MM.1S (cell line): ENCODE measurements at regions not wholly inside any gene's neighbourhood (a gene's known extent, or its start where the extent isn't known, plus 50 kb on each side); places are given as distances from the start of the nearest gene placed in this dataset.

Experiments
- DNase-seq: peaks from one replicate; pipeline ENCODE4 v3.0.0-alpha.2; 2015
- H2AFZ ChIP-seq: fragments of 300-600 bp; sonication (generic); 2 replicates; pipeline ENCODE4 v1.6.0; 2016; ENCODE audit warnings: antibody characterized with exemption, low read length
- H3F3A ChIP-seq: fragments of 300-600 bp; sonication (generic); 2 replicates; pipeline ENCODE4 v1.6.1; 2016; ENCODE audit warnings: mild to moderate bottlenecking, antibody characterized with exemption, low read length, moderate library complexity, mixed read lengths; ENCODE audit not compliant: insufficient read depth
- H3K27ac ChIP-seq: fragments of 300-600 bp; sonication (generic); 2 replicates; pipeline ENCODE4 v1.5.1; 2016; ENCODE audit warnings: mild to moderate bottlenecking, low read length
- H3K27me3 ChIP-seq: fragments of 300-600 bp; sonication (generic); replicated peaks from 2 replicates; pipeline ENCODE4 v1.6.0; 2016; ENCODE audit warnings: low read length; ENCODE audit not compliant: insufficient read depth
- H3K36me3 ChIP-seq: fragments of 300-600 bp; sonication (generic); replicated peaks from 2 replicates; pipeline ENCODE4 v1.6.1; 2016; ENCODE audit warnings: mild to moderate bottlenecking, low read length, mixed read lengths; ENCODE audit not compliant: insufficient read depth
- H3K4me1 ChIP-seq: fragments of 300-600 bp; sonication (generic); 2 replicates; pipeline ENCODE4 v1.6.1; 2016; ENCODE audit warnings: low read length, mixed read lengths
- H3K4me2 ChIP-seq: fragments of 300-600 bp; sonication (generic); 2 replicates; pipeline ENCODE4 v1.6.0; 2016; ENCODE audit warnings: low read depth, low read length
- H3K4me3 ChIP-seq: fragments of 300-600 bp; sonication (generic); 2 replicates; pipeline ENCODE4 v1.5.1; 2016; ENCODE audit warnings: low read length, mixed read lengths
- H3K79me2 ChIP-seq: fragments of 300-600 bp; sonication (generic); 2 replicates; pipeline ENCODE4 v1.6.1; 2016; ENCODE audit warnings: mixed run types, low read length, mixed read lengths
- H3K9ac ChIP-seq: fragments of 300-600 bp; sonication (generic); 2 replicates; pipeline ENCODE4 v1.6.1; 2016; ENCODE audit warnings: low read length, mixed read lengths
- H3K9me2 ChIP-seq: fragments of 300-600 bp; sonication (generic); replicated peaks from 2 replicates; pipeline ENCODE4 v1.6.1; 2016; ENCODE audit warnings: mild to moderate bottlenecking, low read length, mixed read lengths; ENCODE audit not compliant: insufficient read depth
- H3K9me3 ChIP-seq: fragments of 300-600 bp; sonication (generic); replicated peaks from 2 replicates; pipeline ENCODE4 v1.6.1; 2016; ENCODE audit warnings: mild to moderate bottlenecking, low read length, mixed read lengths; ENCODE audit not compliant: insufficient read depth
- H4K20me1 ChIP-seq: fragments of 300-600 bp; sonication (generic); 2 replicates; pipeline ENCODE4 v1.6.1; 2016; ENCODE audit warnings: mild to moderate bottlenecking, low read length, moderate library complexity, mixed read lengths; ENCODE audit not compliant: insufficient read depth
- EZH2 ChIP-seq: fragments of 300-600 bp; sonication (generic); optimal IDR thresholded peaks from 2 replicates; pipeline ENCODE3; 2017; ENCODE audit warnings: low read depth, mild to moderate bottlenecking, antibody characterized with exemption, low read length, mixed read lengths
- EZH2phosphoT487 ChIP-seq: fragments of 300-600 bp; sonication (generic); IDR thresholded peaks from 2 replicates; pipeline ENCODE4 v1.6.1; 2018; ENCODE audit warnings: antibody characterized with exemption, low read length
- TF ChIP-seq, protein P1 (sequence below): fragments of 300-600 bp; sonication (generic); IDR thresholded peaks from 2 replicates; pipeline ENCODE4 v1.5.1; 2016; ENCODE audit warnings: antibody characterized with exemption, low read length, mixed read lengths

GRCh38 chr14:104382361-104383087, 197.0 kb upstream of the C14orf180 start:
- Histone ChIP-seq H3K27me3 (peaks cover 45% of the 10 kb centered on the region), H3K9me2 (no peaks in the 10 kb centered on the region), H3K79me2 (no peaks in the 10 kb centered on the region), H3K9me3 (no peaks in the 10 kb centered on the region), H4K20me1 (no peaks in the 10 kb centered on the region), H3K4me2 (no peak overlapping the region), H3K4me1 (no peaks in the 10 kb centered on the region), H3K36me3 (no peaks in the 10 kb centered on the region), H3K4me3 (no peak overlapping the region), H3K27ac (no peak overlapping the region), H3F3A (no peaks in the 10 kb centered on the region), H3K9ac (no peak overlapping the region), H2AFZ (no peak overlapping the region)
- no peak for DNase-seq
- TF ChIP-seq, protein P1, sequence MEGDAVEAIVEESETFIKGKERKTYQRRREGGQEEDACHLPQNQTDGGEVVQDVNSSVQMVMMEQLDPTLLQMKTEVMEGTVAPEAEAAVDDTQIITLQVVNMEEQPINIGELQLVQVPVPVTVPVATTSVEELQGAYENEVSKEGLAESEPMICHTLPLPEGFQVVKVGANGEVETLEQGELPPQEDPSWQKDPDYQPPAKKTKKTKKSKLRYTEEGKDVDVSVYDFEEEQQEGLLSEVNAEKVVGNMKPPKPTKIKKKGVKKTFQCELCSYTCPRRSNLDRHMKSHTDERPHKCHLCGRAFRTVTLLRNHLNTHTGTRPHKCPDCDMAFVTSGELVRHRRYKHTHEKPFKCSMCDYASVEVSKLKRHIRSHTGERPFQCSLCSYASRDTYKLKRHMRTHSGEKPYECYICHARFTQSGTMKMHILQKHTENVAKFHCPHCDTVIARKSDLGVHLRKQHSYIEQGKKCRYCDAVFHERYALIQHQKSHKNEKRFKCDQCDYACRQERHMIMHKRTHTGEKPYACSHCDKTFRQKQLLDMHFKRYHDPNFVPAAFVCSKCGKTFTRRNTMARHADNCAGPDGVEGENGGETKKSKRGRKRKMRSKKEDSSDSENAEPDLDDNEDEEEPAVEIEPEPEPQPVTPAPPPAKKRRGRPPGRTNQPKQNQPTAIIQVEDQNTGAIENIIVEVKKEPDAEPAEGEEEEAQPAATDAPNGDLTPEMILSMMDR, result no peak
- TF ChIP-seq EZH2phosphoT487 (no peak), EZH2 (no peak)

DNA sequence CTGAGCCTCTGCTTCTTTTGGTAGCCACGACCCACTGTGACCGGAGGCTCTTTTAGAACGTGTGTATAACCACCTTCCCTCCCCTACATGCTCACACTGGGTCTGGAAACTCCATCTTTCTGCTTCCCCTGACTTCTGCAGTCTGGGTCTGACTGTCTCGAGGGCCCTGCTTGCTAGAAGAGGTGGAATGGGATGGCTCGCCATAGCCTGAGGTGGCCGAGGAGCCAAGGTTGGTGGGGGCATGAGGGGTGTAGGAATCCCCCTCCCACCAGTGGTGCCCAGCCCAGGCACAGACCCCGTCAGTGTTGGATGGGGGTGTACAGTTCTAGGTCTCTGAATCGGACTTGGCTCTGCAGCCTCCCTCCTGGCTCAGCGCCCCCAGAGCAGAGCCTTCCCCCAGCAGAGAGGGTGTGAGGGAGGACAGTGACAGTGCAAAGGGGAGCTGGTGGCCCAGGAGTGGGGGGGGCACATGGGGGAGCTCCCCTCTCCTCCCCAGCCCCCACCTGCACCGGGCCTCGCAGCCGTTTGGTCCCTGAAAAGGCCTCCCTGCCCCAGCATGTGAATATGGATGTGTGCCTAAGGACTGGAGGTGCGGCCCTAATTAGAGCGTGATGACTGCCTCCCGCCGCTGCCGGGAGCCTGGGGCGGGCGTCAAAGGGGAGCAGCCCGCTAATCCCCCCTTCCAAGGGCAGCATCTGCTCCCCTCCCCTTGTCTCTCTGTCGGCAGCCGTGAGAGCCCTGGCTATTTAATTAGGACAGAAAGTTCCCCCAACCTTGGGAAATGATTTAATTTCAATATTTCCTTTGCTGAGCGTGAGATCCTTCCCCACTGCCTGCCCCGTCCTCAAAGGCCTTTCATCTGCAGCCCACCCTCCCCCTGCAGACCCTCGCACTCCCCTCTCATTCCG, 196.2 kb upstream of the C14orf180 start:
- Histone ChIP-seq H3K27me3 (peaks cover 37% of the 10 kb centered on the region), H3K9ac (no peak overlapping the region), H3K9me3 (no peaks in the 10 kb centered on the region), H4K20me1 (no peaks in the 10 kb centered on the region), H3F3A (no peaks in the 10 kb centered on the region), H3K9me2 (no peaks in the 10 kb centered on the region), H3K36me3 (no peaks in the 10 kb centered on the region), H3K4me1 (no peaks in the 10 kb centered on the region), H3K27ac (no peak overlapping the region), H3K79me2 (no peaks in the 10 kb centered on the region), H3K4me3 (no peak overlapping the region), H3K4me2 (no peak overlapping the region), H2AFZ (no peak overlapping the region)
- TF ChIP-seq, protein P1, result no peak
- TF ChIP-seq EZH2phosphoT487, result no peak
- no peak for TF ChIP-seq EZH2
- no peak for DNase-seq

GRCh38 chr14:104383996-104384775, 195.4 kb upstream of the C14orf180 start:
- H3F3A ChIP-seq, result no peaks in the 10 kb centered on the region
- H3K27me3 ChIP-seq, result peaks cover 31% of the 10 kb centered on the region
- H3K27ac ChIP-seq, result no peak overlapping the region
- no peaks in the 10 kb centered on the region for H3K9me3 ChIP-seq
- no peaks in the 10 kb centered on the region for H4K20me1 ChIP-seq
- no peak overlapping the region for H3K4me2 ChIP-seq
- no peak overlapping the region for H3K4me3 ChIP-seq
- no peak for DNase-seq
- no peaks in the 10 kb centered on the region for H3K36me3 ChIP-seq
- no peaks in the 10 kb centered on the region for H3K9me2 ChIP-seq
- TF ChIP-seq, protein P1, result no peak
- TF ChIP-seq EZH2phosphoT487, result no peak
- TF ChIP-seq EZH2, result no peak
- no peaks in the 10 kb centered on the region for H3K79me2 ChIP-seq
- H2AFZ ChIP-seq, result no peak overlapping the region
- no peaks in the 10 kb centered on the region for H3K4me1 ChIP-seq
- H3K9ac ChIP-seq, result no peak overlapping the region
